ENCODE measurements at regions not wholly inside any gene's neighbourhood (a gene's known extent, or its start where the extent isn't known, plus 50 kb on each side); places are given as distances from the start of the nearest gene placed in this dataset.

GRCh38 chr2:39546409-39546808 lies 109.3 kb upstream of the MAP4K3 start:
- Histone ChIP-seq H3K9me3 (ENCODE audit: control insufficient read depth in 5 of 5, low read length in 5 of 5) (peaks cover 0 to 7% (median 4%) of the 10 kb centered on the region in 5 donors), H3K9ac (ENCODE audit: low read length in 5 of 5) (no peak overlapping the region), H3K4me1 (ENCODE audit: control insufficient read depth in 5 of 5, insufficient read depth in 5 of 5, low read length in 5 of 5) (peaks cover 0 to 5% (median 0%) of the 10 kb centered on the region in 5 donors), H3K27ac (ENCODE audit: low read depth, low read length) (no peak overlapping the region), H3K36me3 (ENCODE audit: control insufficient read depth in 5 of 5, insufficient read depth in 5 of 5, low read length in 5 of 5) (no peaks in the 10 kb centered on the region), H3K4me3 (ENCODE audit: low read depth in 1 of 5, low read length in 5 of 5) (no peak overlapping the region), H3K27me3 (ENCODE audit: control insufficient read depth in 5 of 5, insufficient read depth in 4 of 5, low read length in 5 of 5) (no peaks in the 10 kb centered on the region)

GRCh38 chr2:39546937-39547336 lies 109.9 kb upstream of the MAP4K3 start:
- Histone ChIP-seq H3K9ac (ENCODE audit: low read length in 5 of 5) (no peak overlapping the region), H3K4me3 (ENCODE audit: low read depth in 1 of 5, low read length in 5 of 5) (no peak overlapping the region), H3K4me1 (ENCODE audit: control insufficient read depth in 5 of 5, insufficient read depth in 5 of 5, low read length in 5 of 5) (peaks cover 0 to 5% (median 0%) of the 10 kb centered on the region in 5 donors), H3K27me3 (ENCODE audit: control insufficient read depth in 5 of 5, insufficient read depth in 4 of 5, low read length in 5 of 5) (no peaks in the 10 kb centered on the region), H3K27ac (ENCODE audit: low read depth, low read length) (no peak overlapping the region), H3K9me3 (ENCODE audit: control insufficient read depth in 5 of 5, low read length in 5 of 5) (peaks cover 0 to 7% (median 4%) of the 10 kb centered on the region in 5 donors), H3K36me3 (ENCODE audit: control insufficient read depth in 5 of 5, insufficient read depth in 5 of 5, low read length in 5 of 5) (no peaks in the 10 kb centered on the region)

- Histone ChIP-seq H3K4me3 (ENCODE audit: low read depth in 1 of 5, low read length in 5 of 5) (no peak overlapping the region), H3K9ac (ENCODE audit: low read length in 5 of 5) (no peak overlapping the region), H3K36me3 (ENCODE audit: control insufficient read depth in 5 of 5, insufficient read depth in 5 of 5, low read length in 5 of 5) (no peaks in the 10 kb centered on the region), H3K4me1 (ENCODE audit: control insufficient read depth in 5 of 5, insufficient read depth in 5 of 5, low read length in 5 of 5) (peaks cover 0 to 5% (median 0%) of the 10 kb centered on the region in 5 donors), H3K27me3 (ENCODE audit: control insufficient read depth in 5 of 5, insufficient read depth in 4 of 5, low read length in 5 of 5) (no peaks in the 10 kb centered on the region), H3K27ac (ENCODE audit: low read depth, low read length) (no peak overlapping the region), H3K9me3 (ENCODE audit: control insufficient read depth in 5 of 5, low read length in 5 of 5) (peaks cover 0 to 7% (median 4%) of the 10 kb centered on the region in 5 donors)
Observed at GRCh38 chr2:39547811-39548719, 111.0 kb upstream of the MAP4K3 start.

- Histone ChIP-seq H3K27ac (ENCODE audit: low read depth, low read length) (no peak overlapping the region), H3K9ac (ENCODE audit: low read length in 5 of 5) (no peak overlapping the region), H3K4me3 (ENCODE audit: low read depth in 1 of 5, low read length in 5 of 5) (no peak overlapping the region), H3K9me3 (ENCODE audit: control insufficient read depth in 5 of 5, low read length in 5 of 5) (peaks cover 0 to 7% (median 4%) of the 10 kb centered on the region in 5 donors), H3K36me3 (ENCODE audit: control insufficient read depth in 5 of 5, insufficient read depth in 5 of 5, low read length in 5 of 5) (no peaks in the 10 kb centered on the region), H3K27me3 (ENCODE audit: control insufficient read depth in 5 of 5, insufficient read depth in 4 of 5, low read length in 5 of 5) (no peaks in the 10 kb centered on the region), H3K4me1 (ENCODE audit: control insufficient read depth in 5 of 5, insufficient read depth in 5 of 5, low read length in 5 of 5) (peaks cover 0 to 5% (median 0%) of the 10 kb centered on the region in 5 donors)
Observed at GRCh38 chr2:39549000-39549399, 111.9 kb upstream of the MAP4K3 start.

GRCh38 chr2:39549718-39550464 lies 112.8 kb upstream of the MAP4K3 start:
- Histone ChIP-seq H3K9me3 (ENCODE audit: control insufficient read depth in 5 of 5, low read length in 5 of 5) (peaks cover 0 to 7% (median 4%) of the 10 kb centered on the region in 5 donors), H3K4me1 (ENCODE audit: control insufficient read depth in 5 of 5, insufficient read depth in 5 of 5, low read length in 5 of 5) (peaks cover 0 to 5% (median 0%) of the 10 kb centered on the region in 5 donors), H3K4me3 (ENCODE audit: low read depth in 1 of 5, low read length in 5 of 5) (no peak overlapping the region), H3K9ac (ENCODE audit: low read length in 5 of 5) (no peak overlapping the region), H3K27me3 (ENCODE audit: control insufficient read depth in 5 of 5, insufficient read depth in 4 of 5, low read length in 5 of 5) (no peaks in the 10 kb centered on the region), H3K36me3 (ENCODE audit: control insufficient read depth in 5 of 5, insufficient read depth in 5 of 5, low read length in 5 of 5) (no peaks in the 10 kb centered on the region), H3K27ac (ENCODE audit: low read depth, low read length) (no peak overlapping the region)

GRCh38 chr2:39550701-39551285 lies 113.7 kb upstream of the MAP4K3 start:
- Histone ChIP-seq H3K9ac (ENCODE audit: low read length in 5 of 5) (no peak overlapping the region), H3K27ac (ENCODE audit: low read depth, low read length) (no peak overlapping the region), H3K36me3 (ENCODE audit: control insufficient read depth in 5 of 5, insufficient read depth in 5 of 5, low read length in 5 of 5) (no peaks in the 10 kb centered on the region), H3K4me3 (ENCODE audit: low read depth in 1 of 5, low read length in 5 of 5) (no peak overlapping the region), H3K9me3 (ENCODE audit: control insufficient read depth in 5 of 5, low read length in 5 of 5) (peaks cover 0 to 7% (median 4%) of the 10 kb centered on the region in 5 donors), H3K27me3 (ENCODE audit: control insufficient read depth in 5 of 5, insufficient read depth in 4 of 5, low read length in 5 of 5) (no peaks in the 10 kb centered on the region), H3K4me1 (ENCODE audit: control insufficient read depth in 5 of 5, insufficient read depth in 5 of 5, low read length in 5 of 5) (peaks cover 0 to 5% (median 0%) of the 10 kb centered on the region in 5 donors)

- Histone ChIP-seq H3K4me1 (ENCODE audit: control insufficient read depth in 5 of 5, insufficient read depth in 5 of 5, low read length in 5 of 5) (no peaks in the 10 kb centered on the region), H3K9ac (ENCODE audit: low read length in 5 of 5) (no peak overlapping the region), H3K27me3 (ENCODE audit: control insufficient read depth in 5 of 5, insufficient read depth in 4 of 5, low read length in 5 of 5) (no peaks in the 10 kb centered on the region), H3K36me3 (ENCODE audit: control insufficient read depth in 5 of 5, insufficient read depth in 5 of 5, low read length in 5 of 5) (no peaks in the 10 kb centered on the region), H3K27ac (ENCODE audit: low read depth, low read length) (no peak overlapping the region), H3K9me3 (ENCODE audit: control insufficient read depth in 5 of 5, low read length in 5 of 5) (peaks cover 3 to 18% (median 8%) of the 10 kb centered on the region in 5 donors), H3K4me3 (ENCODE audit: low read depth in 1 of 5, low read length in 5 of 5) (no peak overlapping the region)
Observed at GRCh38 chr2:39558906-39559305, 106.8 kb upstream of the TMEM178A start.

GRCh38 chr2:39563572-39563971 lies 102.1 kb upstream of the TMEM178A start:
- H3K4me1 ChIP-seq (ENCODE audit: control insufficient read depth in 5 of 5, insufficient read depth in 5 of 5, low read length in 5 of 5), result peaks cover 0 to 6% (median 4%) of the 10 kb centered on the region in 5 donors
- no peaks in the 10 kb centered on the region for H3K27me3 ChIP-seq (ENCODE audit: control insufficient read depth in 5 of 5, insufficient read depth in 4 of 5, low read length in 5 of 5)
- no peak overlapping the region for H3K4me3 ChIP-seq (ENCODE audit: low read depth in 1 of 5, low read length in 5 of 5)
- no peaks in the 10 kb centered on the region for H3K36me3 ChIP-seq (ENCODE audit: control insufficient read depth in 5 of 5, insufficient read depth in 5 of 5, low read length in 5 of 5)
- H3K27ac ChIP-seq (ENCODE audit: low read depth, low read length), result no peak overlapping the region
- H3K9ac ChIP-seq (ENCODE audit: low read length in 5 of 5), result no peak overlapping the region
- peaks cover 5 to 22% (median 16%) of the 10 kb centered on the region in 5 donors for H3K9me3 ChIP-seq (ENCODE audit: control insufficient read depth in 5 of 5, low read length in 5 of 5)

GRCh38 chr2:39567507-39567906 lies 98.2 kb upstream of the TMEM178A start:
- Histone ChIP-seq H3K36me3 (ENCODE audit: control insufficient read depth in 5 of 5, insufficient read depth in 5 of 5, low read length in 5 of 5) (no peaks in the 10 kb centered on the region), H3K27ac (ENCODE audit: low read depth, low read length) (no peak overlapping the region), H3K4me1 (ENCODE audit: control insufficient read depth in 5 of 5, insufficient read depth in 5 of 5, low read length in 5 of 5) (peaks cover 0 to 19% (median 17%) of the 10 kb centered on the region in 5 donors), H3K4me3 (ENCODE audit: low read depth in 1 of 5, low read length in 5 of 5) (no peak overlapping the region), H3K27me3 (ENCODE audit: control insufficient read depth in 5 of 5, insufficient read depth in 4 of 5, low read length in 5 of 5) (no peaks in the 10 kb centered on the region), H3K9ac (ENCODE audit: low read length in 5 of 5) (no peak overlapping the region), H3K9me3 (ENCODE audit: control insufficient read depth in 5 of 5, low read length in 5 of 5) (peaks cover 5 to 16% (median 12%) of the 10 kb centered on the region in 5 donors)
